IPS-20b (cell line): ENCODE measurements at regions not wholly inside any gene's neighbourhood (a gene's known extent, or its start where the extent isn't known, plus 50 kb on each side); places are given as distances from the start of the nearest gene placed in this dataset.
"Not testable (repeated sequence)": the region's sequence is repeated elsewhere in the genome, so short reads cannot be mapped to it uniquely, and the experiment has no call there.

Experiments used
- H3K27ac ChIP-seq: one replicate; pipeline ENCODE4 v1.5.1; 2013; ENCODE audit warnings: low read length
- H3K27me3 ChIP-seq: 2 replicates; pipeline ENCODE4 v1.6.1; 2013; ENCODE audit warnings: mild to moderate bottlenecking, low read length, inconsistent platforms; ENCODE audit not compliant: insufficient read depth
- H3K36me3 ChIP-seq: 2 replicates; pipeline ENCODE4 v1.6.1; 2013; ENCODE audit warnings: low read depth, mild to moderate bottlenecking, inconsistent platforms, low read length, moderate library complexity; ENCODE audit not compliant: insufficient read depth
- H3K4me1 ChIP-seq: 2 replicates; pipeline ENCODE4 v1.6.1; 2013; ENCODE audit warnings: mild to moderate bottlenecking, control low read depth, inconsistent platforms, low read length, moderate library complexity; ENCODE audit not compliant: insufficient read depth
- H3K4me3 ChIP-seq: 2 replicates; pipeline ENCODE4 v1.5.1; 2013; ENCODE audit warnings: mild to moderate bottlenecking, low read length, inconsistent platforms
- H3K9ac ChIP-seq: 2 replicates; pipeline ENCODE4 v1.6.1; 2013; ENCODE audit warnings: low read depth, mild to moderate bottlenecking, inconsistent platforms, low read length, moderate library complexity
- H3K9me3 ChIP-seq: 2 replicates; pipeline ENCODE4 v1.6.1; 2013; ENCODE audit warnings: mild to moderate bottlenecking, low read depth, low read length, inconsistent platforms; ENCODE audit not compliant: insufficient read depth

DNA sequence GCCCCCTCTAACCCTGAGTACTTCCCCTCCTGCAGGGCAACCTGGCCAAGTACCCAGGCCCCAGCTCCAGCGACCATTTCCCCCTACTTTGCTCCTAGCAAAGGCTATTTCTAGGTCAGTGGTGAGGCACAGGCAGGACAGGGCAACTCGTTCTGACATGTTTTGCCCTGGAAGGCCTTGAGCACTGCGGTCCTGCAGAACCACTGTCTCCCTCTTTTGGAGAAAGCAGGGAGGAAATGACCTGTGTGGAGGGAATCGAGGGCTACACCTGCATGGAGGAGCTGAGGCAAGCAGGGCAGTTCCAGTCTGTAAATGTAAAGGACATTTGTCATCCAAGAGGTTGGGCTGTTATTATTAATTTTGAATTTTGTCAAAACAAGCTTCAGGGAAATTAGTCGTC, 99.1 kb downstream of the PPIAL4G start:
- no peaks in the 10 kb centered on the region for H3K36me3 ChIP-seq
- H3K4me3 ChIP-seq: no peak overlapping the region
- H3K9ac ChIP-seq: no peak overlapping the region
- no peaks in the 10 kb centered on the region for H3K9me3 ChIP-seq
- H3K4me1 ChIP-seq: no peaks in the 10 kb centered on the region; the same call in 1 of the 2 replicates
- no peaks in the 10 kb centered on the region for H3K27me3 ChIP-seq
- H3K27ac ChIP-seq: no peak overlapping the region

DNA sequence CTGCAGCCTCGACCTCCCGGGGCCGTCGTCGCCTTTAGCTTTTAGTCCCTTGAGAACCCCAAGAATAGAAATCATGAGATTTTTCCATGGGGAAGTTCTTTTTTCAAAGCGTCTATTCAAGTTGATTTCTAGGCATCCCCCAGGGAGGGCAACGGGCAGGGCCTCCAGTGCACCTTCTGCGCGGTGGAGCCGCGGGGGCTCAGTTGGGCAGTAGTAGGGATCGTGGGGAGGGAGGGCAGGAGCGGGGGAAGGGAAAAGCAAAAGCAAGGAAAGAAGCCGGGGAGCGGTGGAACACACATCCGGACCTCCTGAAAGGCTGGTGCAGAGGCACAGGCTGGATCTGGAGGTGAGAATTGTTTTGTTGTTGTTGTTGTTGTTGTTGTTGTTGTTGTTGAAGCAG, 103.4 kb downstream of the PPIAL4G start:
- Histone ChIP-seq H3K4me3 (peak overlapping the region; percentile 46; the same call in 1 of the 2 replicates), H3K4me1 (no peaks in the 10 kb centered on the region), H3K9ac (no peak overlapping the region), H3K27ac (no peak overlapping the region), H3K27me3 (no peaks in the 10 kb centered on the region), H3K36me3 (no peaks in the 10 kb centered on the region), H3K9me3 (no peaks in the 10 kb centered on the region)

DNA sequence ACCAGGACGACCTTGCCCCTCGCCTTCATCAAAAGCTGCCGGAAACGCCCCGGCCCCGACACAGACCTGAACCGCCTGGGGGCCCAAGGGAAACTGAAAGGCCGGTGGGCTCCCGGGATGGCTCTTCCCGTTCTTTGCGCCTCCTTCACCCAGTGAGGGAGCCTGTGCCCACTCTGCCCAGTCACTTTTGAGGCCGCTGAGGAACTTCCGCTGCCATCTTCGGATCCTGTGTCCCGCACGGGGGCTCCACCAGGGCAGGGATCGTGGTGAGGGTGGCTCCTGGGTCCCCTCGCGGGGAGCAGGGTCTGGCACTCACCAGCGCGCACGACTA, 104.0 kb downstream of the PPIAL4G start:
- Histone ChIP-seq H3K27me3 (no peaks in the 10 kb centered on the region), H3K9me3 (no peaks in the 10 kb centered on the region), H3K9ac (no peak overlapping the region), H3K4me1 (no peaks in the 10 kb centered on the region), H3K4me3 (peak overlapping the region; percentile 46; the same call in 1 of the 2 replicates), H3K27ac (no peak overlapping the region), H3K36me3 (no peaks in the 10 kb centered on the region)

DNA sequence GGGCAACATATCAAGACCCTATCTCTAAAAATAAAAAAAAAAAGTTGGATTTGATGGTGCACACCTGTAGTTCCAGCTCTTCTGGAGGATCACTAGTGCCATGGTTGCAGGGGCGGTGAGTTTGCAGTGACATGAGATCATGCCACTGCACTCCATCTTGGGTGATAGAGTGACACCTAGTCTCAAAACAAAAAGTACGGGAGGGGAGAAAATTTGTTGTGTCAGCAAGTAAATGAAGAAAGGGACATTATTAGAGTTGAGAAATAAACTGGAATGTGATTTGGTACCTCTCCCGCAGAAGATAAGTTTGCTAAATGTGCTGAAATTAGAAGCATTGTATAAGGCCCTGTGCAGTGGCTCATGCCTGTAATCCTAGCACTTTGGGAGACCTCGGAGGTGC, 105.1 kb downstream of the PPIAL4G start:
- H3K4me3 ChIP-seq, H3K9me3 ChIP-seq, H3K9ac ChIP-seq, H3K27me3 ChIP-seq, H3K36me3 ChIP-seq, H3K4me1 ChIP-seq, H3K27ac ChIP-seq: not testable (repeated sequence)

DNA sequence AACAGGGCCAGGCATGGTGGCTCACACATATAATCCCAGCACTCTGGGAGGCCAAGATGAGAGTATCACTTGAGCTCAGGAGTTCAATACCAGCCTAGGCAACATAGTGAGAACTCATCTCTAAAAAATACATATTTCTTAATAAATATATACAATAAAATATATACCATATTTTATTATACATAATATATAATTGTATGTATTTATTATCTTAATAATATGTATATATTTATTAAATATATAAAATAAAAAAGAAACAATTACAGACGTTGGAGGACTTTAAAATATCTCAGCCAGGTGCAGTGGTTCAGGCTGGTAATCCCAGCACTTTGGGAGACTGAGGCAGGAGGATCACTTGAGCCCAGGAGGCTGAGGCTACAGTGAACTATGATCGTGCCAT, 106.1 kb downstream of the PPIAL4G start:
- not testable (repeated sequence) for H3K4me3 ChIP-seq

DNA sequence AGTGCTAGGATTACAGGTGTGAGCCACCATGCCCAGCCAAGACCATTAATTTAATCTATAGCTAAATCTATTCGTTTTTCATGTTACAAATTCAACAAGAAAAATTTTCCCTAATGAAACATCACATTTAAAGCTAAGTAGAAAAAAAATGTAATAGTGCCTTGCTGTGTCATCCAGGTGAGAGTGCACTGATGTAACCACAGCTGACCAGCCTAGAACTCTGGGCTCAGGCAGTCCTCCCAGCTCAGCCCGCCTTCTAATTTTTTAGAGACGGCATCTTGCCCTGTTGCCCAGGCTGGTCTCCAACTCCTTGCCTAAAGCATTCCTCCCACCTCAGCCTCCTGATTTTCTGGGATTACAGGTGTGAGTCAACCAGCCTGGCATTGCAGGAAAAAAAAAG, 109.0 kb downstream of the PPIAL4G start:
- Histone ChIP-seq H3K4me1 (no peaks in the 10 kb centered on the region), H3K9me3 (no peaks in the 10 kb centered on the region), H3K36me3 (no peaks in the 10 kb centered on the region), H3K27me3 (no peaks in the 10 kb centered on the region), H3K9ac (no peak overlapping the region), H3K4me3 (no peak overlapping the region), H3K27ac (no peak overlapping the region)

More for the DNA sequence above, 106.1 kb downstream of the PPIAL4G start:
- H3K4me1 ChIP-seq, H3K9ac ChIP-seq, H3K27ac ChIP-seq, H3K27me3 ChIP-seq, H3K36me3 ChIP-seq, H3K9me3 ChIP-seq: not testable (repeated sequence)

DNA sequence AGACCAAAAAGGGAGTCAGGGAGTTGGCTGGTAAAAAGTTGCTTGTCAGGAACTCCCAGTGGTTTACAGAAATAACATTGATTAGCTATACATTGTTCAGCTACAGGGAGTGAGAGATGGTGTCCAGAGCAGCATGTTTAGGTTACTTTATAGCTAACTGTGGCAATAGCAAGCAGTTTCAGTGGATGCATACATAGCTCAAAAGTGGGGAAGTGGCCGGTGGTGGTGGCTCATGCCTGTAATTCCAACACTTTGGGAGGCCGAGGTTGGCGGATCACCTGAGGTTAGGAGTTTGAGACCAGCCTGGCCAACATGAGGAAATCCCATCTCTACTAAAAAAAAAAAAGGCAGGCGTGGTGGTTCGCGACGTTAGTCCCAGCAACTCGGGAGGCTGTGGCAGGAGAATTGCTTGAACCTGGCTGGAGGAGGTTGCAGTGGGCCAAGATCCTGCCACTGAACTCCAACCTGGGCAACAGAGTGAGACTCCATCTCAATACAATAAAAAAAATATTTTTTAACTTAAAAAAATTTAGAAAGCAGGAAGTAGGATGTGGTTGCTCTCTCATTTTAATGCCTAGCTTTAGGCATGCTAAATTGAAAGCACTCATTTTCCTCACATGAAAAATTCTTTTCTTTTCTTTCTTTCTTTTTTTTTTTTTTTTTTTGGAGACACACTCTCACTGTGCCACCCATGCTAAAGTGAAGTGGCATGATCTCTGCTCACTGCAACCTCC, 109.7 kb downstream of the PPIAL4G start:
- Histone ChIP-seq H3K36me3 (no peaks in the 10 kb centered on the region), H3K27ac (no peak overlapping the region), H3K4me3 (no peak overlapping the region), H3K9me3 (no peaks in the 10 kb centered on the region), H3K4me1 (no peaks in the 10 kb centered on the region), H3K27me3 (no peaks in the 10 kb centered on the region), H3K9ac (no peak overlapping the region)

DNA sequence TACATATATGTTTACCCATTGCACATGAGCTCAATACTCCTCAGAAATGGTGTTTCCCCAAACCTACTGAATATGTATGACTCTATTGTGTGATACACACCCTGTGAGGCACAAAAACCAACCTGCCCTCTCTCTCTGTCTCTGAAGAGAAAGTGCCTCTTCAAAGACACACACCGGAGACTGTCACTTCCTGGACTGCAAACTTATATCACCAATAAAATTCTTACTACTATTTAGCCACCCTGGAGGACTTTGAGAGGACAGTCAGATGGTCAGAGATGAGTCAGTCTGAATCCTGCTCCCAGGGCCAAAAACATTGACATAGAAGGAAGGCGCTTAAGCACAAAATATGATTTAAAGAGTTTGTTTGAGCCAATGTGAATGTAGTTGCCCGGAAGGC, 110.4 kb downstream of the PPIAL4G start:
- Histone ChIP-seq H3K4me1 (no peaks in the 10 kb centered on the region), H3K36me3 (no peaks in the 10 kb centered on the region), H3K9ac (no peak overlapping the region), H3K27ac (no peak overlapping the region), H3K4me3 (no peak overlapping the region), H3K27me3 (no peaks in the 10 kb centered on the region), H3K9me3 (no peaks in the 10 kb centered on the region)

DNA sequence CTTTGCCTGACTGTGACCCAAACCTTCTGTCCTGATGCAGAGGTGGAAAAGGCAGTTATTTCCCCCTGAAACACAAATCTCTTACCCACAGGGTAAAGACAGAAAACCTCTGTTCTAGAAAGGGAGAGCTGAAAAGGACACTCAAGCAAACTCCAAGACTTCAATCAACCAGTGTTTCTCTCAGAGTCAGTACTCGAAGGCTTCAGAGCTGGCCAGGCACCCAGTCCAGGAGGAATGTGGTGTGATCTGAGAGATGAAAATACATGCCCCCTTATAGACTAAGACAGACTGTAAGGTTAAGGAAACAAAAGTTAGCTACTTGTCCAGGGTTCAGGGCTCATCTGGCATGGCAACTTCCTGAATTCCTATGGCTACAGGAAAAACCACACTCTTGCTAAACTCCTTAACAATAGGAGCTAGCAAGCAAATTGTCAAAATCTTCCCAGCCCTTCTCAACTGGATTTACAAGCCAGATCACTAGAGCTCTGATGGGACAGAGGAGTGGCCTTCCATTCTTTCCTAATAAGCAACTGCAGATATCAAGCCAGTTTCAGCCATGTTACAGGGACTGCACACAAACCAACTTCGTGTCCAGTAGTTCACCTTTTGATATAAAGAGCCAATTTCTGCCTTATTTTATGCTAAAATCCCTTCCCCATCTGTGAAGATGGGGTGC, 110.9 kb downstream of the PPIAL4G start:
- H3K27ac ChIP-seq, H3K4me3 ChIP-seq, H3K36me3 ChIP-seq, H3K4me1 ChIP-seq, H3K9me3 ChIP-seq, H3K27me3 ChIP-seq, H3K9ac ChIP-seq: not testable (repeated sequence)

DNA sequence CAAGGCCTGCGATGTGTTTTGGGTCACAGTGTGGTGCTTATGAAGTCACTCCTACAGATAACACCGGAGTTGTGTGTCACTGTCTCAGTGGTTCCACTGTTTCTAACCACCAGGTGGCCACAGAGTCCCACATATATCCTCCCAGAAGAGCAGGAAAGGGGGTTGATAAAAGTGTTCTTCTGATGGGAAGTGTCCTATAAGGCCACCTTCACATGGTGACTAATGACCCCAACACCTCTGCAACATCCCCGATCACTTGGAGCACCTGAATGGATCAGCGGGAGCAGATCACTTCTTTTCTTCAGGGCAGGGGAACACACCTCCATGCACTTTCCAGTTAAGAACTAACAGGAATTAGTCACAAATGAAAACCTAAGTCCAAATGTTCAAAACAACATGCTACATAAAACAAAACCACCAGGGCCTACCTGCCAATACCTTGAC, 111.5 kb downstream of the PPIAL4G start:
- not testable (repeated sequence) for H3K9me3 ChIP-seq, H3K4me1 ChIP-seq, H3K36me3 ChIP-seq, H3K27me3 ChIP-seq, H3K4me3 ChIP-seq, H3K27ac ChIP-seq, H3K9ac ChIP-seq

DNA sequence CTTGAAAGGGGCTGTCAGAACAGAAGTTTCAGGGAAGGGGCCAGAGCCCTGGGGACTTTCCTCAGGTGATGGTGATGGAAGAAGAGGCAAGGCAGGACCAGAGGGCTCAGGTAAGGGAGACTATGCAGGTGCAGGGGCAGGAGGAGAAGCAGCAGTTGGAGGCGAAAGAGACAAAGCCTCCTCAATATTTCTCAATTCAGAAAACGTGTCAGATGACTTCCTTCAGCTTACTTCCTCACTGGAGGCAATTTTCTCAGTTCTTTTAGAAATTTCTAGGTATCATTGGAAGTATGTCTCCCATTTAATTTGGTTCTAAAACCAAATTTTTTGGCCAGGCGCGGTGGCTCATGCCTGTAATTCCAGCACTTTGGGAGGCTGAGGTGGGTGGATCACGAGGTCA, 112.4 kb downstream of the PPIAL4G start:
- H3K27ac ChIP-seq: not testable (repeated sequence)

DNA sequence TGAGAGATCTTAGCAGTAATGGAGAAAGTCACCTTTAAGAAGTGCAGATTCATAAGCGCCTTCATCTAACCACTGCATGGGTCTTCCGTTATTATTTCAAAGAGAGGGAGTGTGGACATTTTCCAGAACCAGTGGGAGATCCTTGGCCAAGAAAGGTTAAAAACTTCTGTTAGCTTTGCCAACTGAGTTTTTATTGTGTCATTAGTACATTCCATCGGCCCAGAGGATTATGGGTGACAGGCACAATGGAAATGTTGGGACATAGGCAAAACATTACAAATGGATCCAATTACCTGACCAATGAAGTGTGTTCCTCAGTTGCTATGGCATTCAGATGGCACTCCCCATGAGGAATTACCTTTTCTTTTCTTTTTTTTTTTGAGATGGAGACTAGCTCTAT, 115.5 kb downstream of the PPIAL4G start:
- Histone ChIP-seq H3K4me1 (no peaks in the 10 kb centered on the region), H3K9me3 (no peaks in the 10 kb centered on the region), H3K27me3 (peaks cover 8% of the 10 kb centered on the region; the same call in 1 of the 2 replicates), H3K9ac (no peak overlapping the region), H3K27ac (no peak overlapping the region), H3K4me3 (no peak overlapping the region), H3K36me3 (no peaks in the 10 kb centered on the region)

More for the DNA sequence above, 112.4 kb downstream of the PPIAL4G start:
- not testable (repeated sequence) for H3K9ac ChIP-seq, H3K9me3 ChIP-seq, H3K4me1 ChIP-seq, H3K27me3 ChIP-seq, H3K36me3 ChIP-seq, H3K4me3 ChIP-seq
